GM18508 (cell line): ENCODE measurements at regions not wholly inside any gene's neighbourhood (a gene's known extent, or its start where the extent isn't known, plus 50 kb on each side); places are given as distances from the start of the nearest gene placed in this dataset.
"Not testable (repeated sequence)": the region's sequence is repeated elsewhere in the genome, so short reads cannot be mapped to it uniquely, and the experiment has no call there.

Experiments used
- ATAC-seq: cut with Tn5 transposase; IDR thresholded peaks from one replicate; pipeline ENCODE4 v1.9.1; 2021; ENCODE audit warnings: moderate number of reproducible peaks; ENCODE audit not compliant: insufficient read depth, unreplicated experiment

- no peak for ATAC-seq
These were observed 183.9 kb downstream of the MYRFL start for GRCh38 chr12:70008944-70009343.

- ATAC-seq, result no peak
These were observed 186.3 kb downstream of the MYRFL start for GRCh38 chr12:70011353-70011752.

- not testable (repeated sequence) for ATAC-seq
These were observed 188.0 kb downstream of the MYRFL start for GRCh38 chr12:70013016-70013415.

- ATAC-seq, result no peak
These were observed 203.5 kb downstream of the MYRFL start for GRCh38 chr12:70028515-70028914.

DNA sequence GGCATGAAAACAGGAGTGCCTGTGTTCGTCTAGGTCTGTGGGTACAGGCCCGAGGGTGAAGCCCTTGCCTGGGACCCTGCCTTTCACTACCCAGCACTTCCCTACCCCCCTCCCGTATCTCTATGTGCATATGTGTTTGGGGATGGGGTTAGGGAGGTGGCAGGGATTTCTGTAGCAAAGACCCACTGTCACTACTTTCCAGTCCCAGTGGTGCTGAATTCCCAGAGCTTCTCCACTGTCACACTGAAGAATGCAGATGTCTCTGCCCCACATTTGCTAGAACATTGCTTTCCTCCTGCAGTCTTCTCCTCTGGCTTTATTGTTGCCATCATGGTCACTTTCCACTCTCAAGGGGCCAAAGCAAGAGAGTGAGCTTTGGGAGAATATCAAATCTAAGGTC is 203.9 kb downstream of the MYRFL start:
- ATAC-seq, result no peak

DNA sequence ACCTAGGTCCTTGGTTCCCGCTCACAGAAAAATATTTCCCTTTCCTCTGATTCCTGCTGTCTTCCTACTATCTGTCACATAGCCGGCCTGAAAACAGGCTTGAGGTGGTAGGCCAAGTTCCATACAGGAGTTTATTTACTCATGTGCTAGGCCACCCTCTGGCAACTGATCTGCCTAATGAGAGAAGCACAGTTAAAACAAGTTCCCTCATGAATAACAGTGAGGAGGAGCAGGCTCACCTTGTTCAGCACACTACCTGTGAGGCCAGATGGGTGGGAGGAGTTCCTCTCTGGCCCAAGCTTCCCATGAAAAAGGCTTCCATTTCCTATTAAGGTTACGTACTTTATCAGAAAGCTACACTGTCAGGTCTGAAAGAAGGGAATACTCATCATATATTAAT is 206.0 kb downstream of the MYRFL start:
- no peak for ATAC-seq

DNA sequence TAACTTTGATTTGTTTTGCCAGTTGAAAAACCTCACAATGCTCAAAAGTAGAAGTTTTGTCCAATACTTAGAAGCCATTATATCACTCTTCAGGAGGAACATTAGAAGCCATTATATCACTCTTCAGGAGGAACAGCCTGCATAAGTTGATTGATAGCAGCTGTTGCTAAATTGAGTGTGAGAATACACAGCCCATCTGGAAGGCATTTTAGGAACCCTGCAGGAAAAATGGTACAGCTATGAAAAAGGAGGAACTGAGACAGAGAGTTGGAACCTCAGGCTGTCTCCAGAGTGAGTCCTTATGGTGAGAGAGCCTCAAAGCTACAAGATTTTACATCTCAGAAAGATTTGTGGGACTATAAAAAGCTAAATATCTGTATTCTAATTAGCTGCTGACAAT is 207.0 kb downstream of the MYRFL start:
- ATAC-seq, result no peak

DNA sequence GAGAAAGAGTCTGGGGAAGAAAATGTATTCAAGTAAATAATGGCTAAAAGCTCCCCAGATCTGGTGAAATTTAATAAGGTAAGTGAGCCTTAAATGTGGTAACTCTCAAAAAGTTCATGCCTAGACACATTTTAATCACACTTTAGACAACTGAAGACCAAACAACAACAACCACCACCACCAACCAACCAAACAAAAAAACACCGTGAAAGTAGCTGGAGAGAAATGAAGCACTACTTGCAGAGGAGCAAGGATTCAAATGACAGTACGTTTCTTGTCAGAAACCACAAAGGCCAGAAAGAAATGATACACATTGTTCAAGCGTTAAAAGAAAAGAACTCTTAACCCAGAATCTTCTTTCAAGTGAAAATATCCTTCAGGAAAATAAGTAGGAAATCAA is 208.3 kb downstream of the MYRFL start:
- no peak for ATAC-seq

DNA sequence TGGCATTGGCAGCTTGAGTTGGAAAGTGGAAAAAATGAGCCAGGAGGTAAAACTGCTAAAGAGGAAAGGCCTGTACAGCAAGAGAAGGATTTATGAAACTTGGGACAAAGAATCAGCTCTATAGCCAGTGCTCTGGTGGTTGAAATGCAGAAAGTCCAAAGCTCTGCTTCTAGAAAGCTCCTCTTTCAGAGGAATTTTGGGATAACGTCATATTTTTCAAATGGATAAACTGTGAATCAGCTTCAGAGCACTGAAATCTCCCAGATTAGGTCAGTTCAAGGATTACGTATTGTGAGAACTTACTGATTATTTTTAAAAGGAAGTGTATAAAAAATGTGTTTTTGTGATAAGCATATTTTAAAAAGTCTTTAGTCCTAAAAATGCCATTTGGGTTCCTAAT is 203.1 kb upstream of the CNOT2 start:
- no peak for ATAC-seq

DNA sequence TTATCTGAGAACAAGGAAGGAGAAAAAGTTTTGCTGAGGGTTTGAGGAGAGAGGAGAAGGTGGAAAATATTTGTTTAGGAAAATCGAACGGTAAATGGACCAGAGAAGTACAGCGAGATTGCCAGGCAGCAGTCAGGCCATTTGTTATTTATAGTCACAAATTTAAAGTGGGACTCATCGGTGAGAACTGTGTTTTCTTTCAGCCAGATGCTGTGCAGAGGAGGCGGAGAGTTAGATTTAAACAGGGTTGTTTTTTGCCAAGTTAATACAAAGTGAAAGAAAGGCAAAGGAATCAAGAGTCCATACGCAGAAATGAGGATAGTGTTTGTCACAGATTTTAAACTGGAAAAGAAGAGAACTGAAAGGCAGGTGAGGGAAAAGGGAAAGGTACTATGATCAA is 200.6 kb upstream of the CNOT2 start:
- no peak for ATAC-seq

DNA sequence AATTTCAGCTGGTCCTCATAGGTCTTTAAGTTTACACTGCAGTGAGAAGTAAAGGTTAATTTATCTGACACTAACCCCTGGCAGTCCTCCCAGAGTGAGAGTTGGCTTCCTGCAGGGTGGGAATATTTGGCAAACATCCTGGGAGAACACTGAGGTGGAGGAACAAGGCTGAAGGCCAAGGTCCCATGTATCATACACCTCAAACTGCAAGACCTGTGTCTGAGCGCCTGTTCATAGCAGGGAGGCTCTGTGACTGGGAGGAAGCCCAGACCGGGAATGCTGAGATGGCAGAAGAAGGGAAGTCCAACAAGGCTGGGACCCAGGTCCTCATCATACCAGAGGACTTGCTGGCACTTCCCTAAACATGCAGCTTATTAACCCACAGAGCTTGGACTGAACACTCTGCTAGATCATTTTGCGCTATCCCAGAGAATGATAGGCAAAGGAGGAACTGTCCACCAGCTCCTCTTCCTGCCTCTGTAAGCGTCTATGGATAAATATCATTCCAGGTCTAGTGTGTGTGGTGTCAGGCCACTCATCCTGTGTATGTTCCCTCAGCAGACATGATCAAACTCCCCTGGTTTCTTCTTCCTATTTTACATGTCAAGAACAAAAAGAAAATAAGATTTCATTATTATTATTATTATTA is 199.6 kb upstream of the CNOT2 start:
- ATAC-seq, result no peak

DNA sequence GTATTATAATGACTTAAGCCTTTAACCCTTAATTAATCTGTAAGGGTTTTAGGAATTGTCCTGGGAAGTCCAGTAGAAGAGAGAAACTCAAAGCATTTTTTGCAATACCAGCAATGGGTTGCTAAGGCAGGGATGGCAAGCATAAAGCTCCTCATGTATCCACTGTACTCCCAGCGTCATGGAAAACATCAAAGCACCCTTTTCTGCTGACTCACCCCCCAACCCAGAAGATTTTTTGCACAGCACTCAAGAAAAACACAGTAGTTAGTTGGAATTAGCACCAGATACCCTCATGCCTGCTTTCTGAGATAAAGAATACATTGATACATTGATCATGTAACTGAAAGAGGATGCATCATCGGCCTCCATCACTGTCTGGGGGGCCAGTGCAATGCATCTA is 199.1 kb upstream of the CNOT2 start:
- ATAC-seq, result no peak

DNA sequence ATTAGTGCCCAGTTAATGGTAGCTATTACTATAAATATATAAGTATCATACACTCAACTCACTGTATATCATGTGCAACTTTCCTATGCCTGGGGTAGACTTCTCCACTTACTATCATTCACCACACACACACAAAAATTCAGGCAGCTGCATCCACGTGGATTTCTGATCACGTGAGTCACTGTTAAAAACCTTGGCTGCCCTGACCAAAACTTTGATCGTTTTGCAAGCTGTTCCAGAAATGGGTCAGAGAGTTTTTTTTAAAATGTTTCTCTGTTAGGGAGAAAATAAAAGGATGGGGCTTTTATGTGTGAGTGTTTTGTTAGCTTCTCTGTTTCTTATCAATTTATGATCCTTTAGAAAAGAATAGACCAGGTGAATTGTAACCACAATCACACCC is 198.2 kb upstream of the CNOT2 start:
- ATAC-seq, result no peak

DNA sequence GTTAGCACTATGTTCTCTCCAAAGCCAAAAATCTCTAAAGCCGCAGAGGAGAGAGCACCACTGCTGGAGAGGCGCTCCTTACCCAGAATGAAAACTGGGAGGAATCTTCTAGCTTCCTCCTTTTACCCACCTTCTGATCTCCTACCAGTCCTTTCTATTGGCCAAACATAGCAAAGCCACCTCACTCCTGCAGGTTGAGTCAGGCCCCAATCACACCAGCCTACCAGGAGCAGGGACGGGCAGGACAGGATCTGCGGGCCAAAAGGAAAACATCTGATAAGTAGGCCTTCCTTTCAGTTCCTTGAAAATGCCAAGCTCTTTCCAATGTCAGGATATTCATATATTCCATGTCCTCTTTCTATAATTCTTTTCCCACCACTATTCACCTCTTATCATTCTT is 197.7 kb upstream of the CNOT2 start:
- no peak for ATAC-seq

- no peak for ATAC-seq
These were observed 194.5 kb upstream of the CNOT2 start for GRCh38 chr12:70048521-70049250.

DNA sequence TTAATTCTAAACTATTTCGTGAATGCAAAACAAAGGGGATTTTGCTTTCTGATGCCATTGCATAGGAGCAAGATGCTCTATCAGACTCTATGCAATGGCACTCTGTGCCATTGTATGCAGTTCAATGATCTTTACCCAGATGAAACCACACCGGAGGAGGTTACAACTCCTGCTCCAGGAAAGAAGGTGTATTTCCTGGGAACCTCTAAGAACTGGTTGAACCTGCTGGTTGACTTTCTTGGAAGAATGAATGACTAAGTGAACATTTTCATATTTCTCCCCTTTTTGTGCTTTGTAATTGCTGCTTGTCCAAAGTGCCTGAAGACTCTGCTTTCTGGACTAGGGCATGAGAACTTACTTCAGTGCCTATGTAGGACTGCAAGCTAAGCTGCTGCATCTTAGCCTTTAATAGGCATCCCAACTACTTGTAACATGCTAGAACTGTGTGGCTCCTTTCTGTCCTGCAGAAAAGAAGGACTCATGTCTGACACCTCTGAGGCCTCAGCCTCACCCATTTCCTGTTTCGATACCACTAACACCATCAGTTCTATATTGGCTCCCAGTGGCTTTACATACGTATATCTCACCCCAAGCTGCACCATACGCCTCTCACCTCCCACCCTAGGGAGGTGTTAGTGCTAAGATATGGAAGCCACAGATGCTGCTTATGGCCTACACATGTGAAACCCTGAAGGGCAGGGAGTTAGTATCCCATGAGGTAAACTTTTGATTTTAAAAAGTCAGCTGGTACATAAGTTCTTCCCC is 193.5 kb upstream of the CNOT2 start:
- peak; percentile 94 for ATAC-seq

- no peak for ATAC-seq
These were observed 190.8 kb upstream of the CNOT2 start for GRCh38 chr12:70052476-70052875.

DNA sequence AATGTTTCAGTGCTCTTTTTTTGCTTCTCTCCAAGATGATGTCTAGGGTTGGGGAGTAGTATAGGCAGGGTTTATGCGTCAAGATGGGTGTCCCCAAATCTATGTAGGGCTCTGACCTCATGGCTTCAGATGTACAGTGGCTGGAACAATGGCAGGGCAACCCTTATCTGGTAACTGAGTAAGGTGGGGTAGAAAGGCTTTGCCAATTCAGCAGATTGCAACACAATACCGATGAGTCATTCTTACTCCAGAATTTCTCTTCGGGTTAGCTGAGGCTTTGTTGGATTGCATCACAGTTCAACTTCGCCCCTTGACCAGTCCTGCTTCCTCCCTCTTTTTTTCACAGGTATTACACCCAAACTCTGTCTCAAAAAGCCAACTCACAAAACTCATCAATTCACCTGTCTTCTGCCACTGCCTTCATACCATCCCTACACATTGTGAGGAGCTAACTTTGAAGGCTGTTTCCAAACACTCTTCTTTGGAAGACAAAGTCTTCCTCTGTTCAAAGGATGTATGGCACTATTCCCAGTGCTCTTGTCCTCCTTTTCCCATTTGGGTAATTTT is 190.2 kb upstream of the CNOT2 start:
- ATAC-seq, result no peak

- no peak for ATAC-seq
These were observed 183.9 kb upstream of the CNOT2 start for GRCh38 chr12:70059373-70059772.

DNA sequence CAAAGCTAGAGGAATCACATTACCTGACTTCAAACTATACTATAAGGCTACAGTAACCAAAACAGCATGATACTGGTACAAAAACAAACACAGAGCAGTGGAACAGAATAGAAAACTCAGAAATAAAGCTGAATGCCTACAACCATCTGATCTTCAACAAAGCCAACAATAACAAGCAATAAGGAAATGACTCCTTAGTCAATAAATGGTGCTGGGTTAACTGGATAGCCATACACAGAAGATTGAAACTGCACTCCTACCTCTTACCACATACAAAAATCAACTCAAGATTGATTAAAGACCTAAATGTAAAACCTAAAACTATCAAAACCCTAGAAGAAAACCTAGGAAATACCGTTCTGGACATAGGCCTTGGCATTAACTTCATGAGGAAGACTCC is 182.6 kb upstream of the CNOT2 start:
- no peak for ATAC-seq

DNA sequence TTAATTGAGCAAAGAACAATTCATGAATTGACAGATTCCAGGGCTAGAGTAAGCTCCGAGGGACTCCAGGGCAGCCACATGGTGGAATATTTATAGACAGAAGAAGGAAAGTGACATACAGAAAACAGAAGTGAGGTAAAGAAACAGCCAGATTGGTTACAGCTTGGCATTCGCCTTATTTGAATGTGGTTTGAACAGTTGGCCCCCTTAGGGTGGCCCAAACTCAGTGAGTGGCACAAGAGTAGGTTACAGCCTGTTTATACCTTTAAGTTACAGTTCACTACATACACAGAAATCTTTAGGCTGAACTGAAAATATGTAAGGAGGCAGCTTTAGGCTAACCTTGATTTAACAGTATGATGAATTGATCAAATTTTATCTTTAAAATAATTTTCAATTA is 174.5 kb upstream of the CNOT2 start:
- no peak for ATAC-seq
